ENCODE measurements at regions not wholly inside any gene's neighbourhood (a gene's known extent, or its start where the extent isn't known, plus 50 kb on each side); places are given as distances from the start of the nearest gene placed in this dataset.
"Not testable (repeated sequence)": the region's sequence is repeated elsewhere in the genome, so short reads cannot be mapped to it uniquely, and the experiment has no call there.

DNA sequence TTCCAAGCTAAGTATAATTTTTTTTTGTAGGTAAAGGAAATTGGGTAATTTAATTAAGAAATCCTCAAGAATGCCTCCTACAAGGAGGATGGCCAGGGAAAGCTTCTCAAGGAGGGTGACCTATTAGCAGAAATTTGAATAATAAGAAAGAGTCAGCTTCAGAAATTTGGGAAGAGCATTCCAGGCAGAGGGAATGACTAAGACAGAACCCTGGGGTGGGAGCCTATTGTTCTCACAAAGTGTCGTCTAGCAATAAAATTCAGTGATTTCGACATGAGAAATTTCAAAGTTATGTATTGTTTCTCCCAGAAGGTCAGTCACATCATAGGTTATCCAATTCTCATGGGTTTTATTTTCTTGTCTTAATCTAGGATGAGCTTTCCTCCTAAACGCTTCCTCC is 1168.4 kb downstream of the AACS start:
- no peak for TF ChIP-seq POLR2A (IDR thresholded peaks at IDR 0.05; ENCODE audit: low read depth, low read length)
- FAIRE-seq, result no peak

GRCh38 chr12:126243814-126244440 is 1178.7 kb downstream of the AACS start:
- no peak for FAIRE-seq
- no peak for TF ChIP-seq POLR2A (IDR thresholded peaks at IDR 0.05; ENCODE audit: low read depth, low read length)
- no peak for DNase-seq (ENCODE audit: insufficient read length, low spot score)

More for the DNA sequence above, 1168.4 kb downstream of the AACS start:
- DNase-seq (ENCODE audit: insufficient read length, low spot score), result no peak

DNA sequence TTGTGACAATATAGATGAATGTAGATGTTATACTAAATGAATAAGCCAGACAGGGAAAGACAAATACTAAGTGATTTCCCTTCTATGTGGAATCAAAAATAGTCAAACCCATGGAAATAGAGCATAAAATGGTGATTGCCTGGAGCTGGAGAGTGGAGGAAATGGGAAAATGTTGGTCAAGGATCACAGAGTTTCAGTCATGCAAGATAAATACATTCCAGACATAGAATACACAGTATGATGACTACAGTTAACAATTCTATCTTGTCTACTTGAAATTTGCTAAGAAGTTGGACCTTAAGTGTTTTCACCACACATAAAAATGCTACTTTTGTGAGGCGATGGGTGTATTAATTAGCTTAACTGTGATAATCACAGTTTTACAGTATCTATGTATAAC is 1182.7 kb downstream of the AACS start:
- no peak for TF ChIP-seq POLR2A (IDR thresholded peaks at IDR 0.05; ENCODE audit: low read depth, low read length)
- no peak for FAIRE-seq

GRCh38 chr12:126248871-126249403 is 1183.7 kb downstream of the AACS start:
- no peak for FAIRE-seq
- DNase-seq (ENCODE audit: insufficient read length, low spot score), result no peak

More for the DNA sequence above, 1182.7 kb downstream of the AACS start:
- no peak for DNase-seq (ENCODE audit: insufficient read length, low spot score)

GRCh38 chr12:126258190-126258589 is 1193.0 kb downstream of the AACS start:
- TF ChIP-seq POLR2A (IDR thresholded peaks at IDR 0.05; ENCODE audit: low read depth, low read length), result no peak
- DNase-seq (ENCODE audit: insufficient read length, low spot score), result no peak
- FAIRE-seq, result no peak

More at GRCh38 chr12:126248871-126249403, 1183.7 kb downstream of the AACS start:
- no peak for TF ChIP-seq POLR2A (IDR thresholded peaks at IDR 0.05; ENCODE audit: low read depth, low read length)

- DNase-seq (ENCODE audit: insufficient read length, low spot score), result no peak
- FAIRE-seq, result no peak
- no peak for TF ChIP-seq POLR2A (IDR thresholded peaks at IDR 0.05; ENCODE audit: low read depth, low read length)
Measured at GRCh38 chr12:126262829-126263228, 1197.6 kb downstream of the AACS start.

DNA sequence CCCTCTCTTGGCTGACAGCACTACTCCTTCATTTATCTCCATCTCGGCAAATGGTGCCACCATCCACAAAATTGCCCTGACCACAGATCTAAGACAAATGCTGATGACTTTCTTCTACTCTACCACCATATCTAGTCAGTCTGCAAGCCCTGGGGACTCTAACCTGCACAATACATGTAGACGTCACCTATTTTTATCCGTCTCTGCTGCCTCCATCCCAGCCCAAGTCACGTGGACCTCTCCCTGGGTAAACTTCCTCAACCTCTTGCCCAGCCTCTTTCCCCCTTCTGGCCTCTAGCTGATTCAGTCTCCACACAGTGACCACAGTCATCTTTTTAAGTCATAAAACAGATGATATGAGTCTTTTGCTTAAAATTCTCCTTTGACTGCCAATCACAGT is 1203.0 kb downstream of the AACS start:
- no peak for FAIRE-seq
- no peak for TF ChIP-seq POLR2A (IDR thresholded peaks at IDR 0.05; ENCODE audit: low read depth, low read length)
- DNase-seq (ENCODE audit: insufficient read length, low spot score), result no peak

DNA sequence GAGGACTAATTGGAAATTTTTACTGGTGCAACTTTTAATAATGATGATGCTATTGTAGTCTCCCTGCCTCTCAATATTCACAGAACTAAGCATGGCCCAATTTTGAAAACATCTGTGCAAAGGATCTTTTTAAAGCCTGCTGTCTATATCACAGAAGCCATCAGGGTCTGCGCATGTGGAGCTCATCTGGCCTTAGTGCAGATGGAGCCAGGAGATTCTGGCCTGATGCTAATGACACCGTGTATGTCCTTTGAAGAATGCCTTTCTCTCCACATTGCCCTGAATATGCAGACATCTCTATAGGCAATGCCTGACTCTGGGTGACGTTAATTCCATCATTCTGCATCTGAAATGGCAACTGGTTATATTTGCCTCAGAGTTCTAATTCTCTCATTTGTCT is 1205.9 kb downstream of the AACS start:
- no peak for DNase-seq (ENCODE audit: insufficient read length, low spot score)
- no peak for FAIRE-seq
- TF ChIP-seq POLR2A (IDR thresholded peaks at IDR 0.05; ENCODE audit: low read depth, low read length), result no peak

DNA sequence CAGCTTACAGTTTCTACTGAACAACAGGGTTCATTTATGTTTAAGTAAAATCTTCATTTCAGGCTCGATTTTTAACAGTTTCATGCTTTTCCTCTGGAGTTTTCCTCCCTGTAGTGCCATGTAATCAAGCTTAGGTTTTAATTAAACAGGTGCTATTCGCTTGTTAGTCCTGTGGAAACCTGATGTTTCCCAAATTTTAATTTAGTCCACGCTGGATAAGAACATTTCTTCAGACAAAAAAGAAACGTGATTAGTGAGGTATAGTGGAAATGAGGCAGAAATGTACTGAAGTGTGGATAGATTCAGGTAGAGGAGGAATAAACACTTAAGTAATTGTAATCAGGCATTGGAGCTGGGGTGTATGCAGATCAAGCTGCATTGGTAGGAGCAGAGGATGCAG is 1217.5 kb downstream of the AACS start:
- DNase-seq (ENCODE audit: insufficient read length, low spot score), result no peak
- no peak for FAIRE-seq
- TF ChIP-seq POLR2A (IDR thresholded peaks at IDR 0.05; ENCODE audit: low read depth, low read length), result no peak

- FAIRE-seq, result no peak
Measured at GRCh38 chr12:126286203-126286602, 1221.0 kb downstream of the AACS start.

DNA sequence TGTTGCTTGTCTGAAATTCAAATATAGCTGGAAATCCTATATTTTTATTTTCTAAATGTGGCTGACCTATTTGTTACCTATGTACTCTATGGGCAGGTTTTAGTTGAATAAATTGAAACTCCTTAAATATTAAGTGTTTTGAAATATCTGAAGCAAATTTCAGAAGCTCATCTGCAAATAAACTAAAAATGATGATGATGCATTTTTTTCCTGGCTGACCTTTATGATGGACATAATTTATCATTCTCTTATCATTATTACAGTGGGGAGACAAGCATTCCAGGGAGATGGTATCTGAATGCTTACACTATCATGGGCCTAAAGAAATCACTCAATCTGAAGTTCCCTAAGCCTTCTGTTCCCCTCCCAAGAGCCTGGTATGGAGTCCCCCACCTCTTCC is 1225.2 kb downstream of the AACS start:
- DNase-seq (ENCODE audit: insufficient read length, low spot score), result no peak
- TF ChIP-seq POLR2A (IDR thresholded peaks at IDR 0.05; ENCODE audit: low read depth, low read length), result no peak
- FAIRE-seq, result no peak

More at GRCh38 chr12:126286203-126286602, 1221.0 kb downstream of the AACS start:
- DNase-seq (ENCODE audit: insufficient read length, low spot score), result no peak
- no peak for TF ChIP-seq POLR2A (IDR thresholded peaks at IDR 0.05; ENCODE audit: low read depth, low read length)

DNA sequence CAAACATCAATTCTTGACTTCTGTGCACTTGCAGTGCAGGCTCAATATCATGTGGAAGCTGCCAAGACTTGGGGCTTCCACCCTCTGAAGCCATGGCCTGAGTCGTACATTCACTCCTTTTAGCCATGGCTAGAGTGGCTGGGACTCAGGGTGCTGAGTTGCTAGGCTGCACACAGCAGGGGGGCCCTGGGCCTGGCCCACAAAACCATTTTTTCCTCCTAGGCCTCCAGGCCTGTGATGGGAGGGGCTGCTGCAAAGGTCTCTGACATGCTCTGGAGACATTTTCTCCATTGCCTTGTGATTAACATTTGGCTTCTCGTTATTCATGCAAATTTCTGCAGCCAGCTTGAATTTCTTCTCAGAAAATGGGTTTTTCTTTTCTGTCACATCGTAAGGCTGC is 1226.8 kb downstream of the AACS start:
- not testable (repeated sequence) for FAIRE-seq

DNA sequence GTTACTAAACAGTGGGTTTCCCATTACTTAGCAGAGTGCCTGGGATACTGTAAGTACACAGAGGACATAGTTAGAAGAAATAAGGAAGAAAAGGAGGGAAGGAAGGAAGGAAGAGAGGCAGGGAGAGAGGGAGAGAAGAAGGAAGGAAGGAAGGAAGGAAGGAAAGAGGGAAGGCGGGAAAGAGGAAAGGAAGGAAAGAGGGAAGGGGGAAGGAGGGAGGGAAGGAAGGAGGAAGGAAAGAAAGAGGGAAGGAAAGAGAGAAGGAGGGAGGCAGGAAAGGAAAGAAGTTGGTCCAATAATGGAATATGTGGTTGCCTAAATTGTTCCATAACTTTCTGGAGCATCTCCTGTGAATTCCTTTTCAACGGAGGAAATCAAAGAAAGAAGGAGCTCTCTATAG is 1230.4 kb downstream of the AACS start:
- TF ChIP-seq POLR2A (IDR thresholded peaks at IDR 0.05; ENCODE audit: low read depth, low read length), result no peak
- no peak for FAIRE-seq
- DNase-seq (ENCODE audit: insufficient read length, low spot score), result no peak

More for the DNA sequence above, 1226.8 kb downstream of the AACS start:
- DNase-seq (ENCODE audit: insufficient read length, low spot score), result not testable (repeated sequence)

DNA sequence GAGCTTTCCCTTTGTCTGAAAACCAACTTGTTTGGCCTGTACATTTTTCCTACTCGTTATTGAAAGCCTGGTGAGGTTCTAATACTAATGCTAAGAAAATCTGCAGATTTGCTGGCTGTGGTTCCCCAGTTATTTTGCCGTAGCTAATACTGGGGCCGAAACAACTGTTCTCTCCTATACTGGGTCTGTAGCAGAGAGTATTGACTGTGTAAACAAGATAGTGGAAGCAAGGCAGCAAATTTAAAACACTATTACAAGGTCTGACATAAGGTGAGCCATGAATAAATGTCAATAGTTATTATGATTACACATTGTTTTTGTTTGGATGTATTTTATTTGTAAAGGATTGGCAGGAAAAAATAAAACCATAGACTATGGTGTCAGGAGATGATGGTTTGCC is 1244.0 kb downstream of the AACS start:
- FAIRE-seq, result no peak
- TF ChIP-seq POLR2A (IDR thresholded peaks at IDR 0.05; ENCODE audit: low read depth, low read length), result no peak
- no peak for DNase-seq (ENCODE audit: insufficient read length, low spot score)

- TF ChIP-seq POLR2A (IDR thresholded peaks at IDR 0.05; ENCODE audit: low read depth, low read length), result no peak
- FAIRE-seq (no peak), DNase-seq (ENCODE audit: insufficient read length, low spot score) (no peak)
Measured at GRCh38 chr12:126312457-126312856, 1247.2 kb downstream of the AACS start.

Measured in H54 (cell line).